ENCODE measurements at regions not wholly inside any gene's neighbourhood (a gene's known extent, or its start where the extent isn't known, plus 50 kb on each side); places are given as distances from the start of the nearest gene placed in this dataset.

GRCh38 chr9:73543727-73544126 lies 392.1 kb downstream of the ANXA1 start:
- no peak for FAIRE-seq
- no peak for DNase-seq (ENCODE audit: insufficient read length, low spot score)

DNA sequence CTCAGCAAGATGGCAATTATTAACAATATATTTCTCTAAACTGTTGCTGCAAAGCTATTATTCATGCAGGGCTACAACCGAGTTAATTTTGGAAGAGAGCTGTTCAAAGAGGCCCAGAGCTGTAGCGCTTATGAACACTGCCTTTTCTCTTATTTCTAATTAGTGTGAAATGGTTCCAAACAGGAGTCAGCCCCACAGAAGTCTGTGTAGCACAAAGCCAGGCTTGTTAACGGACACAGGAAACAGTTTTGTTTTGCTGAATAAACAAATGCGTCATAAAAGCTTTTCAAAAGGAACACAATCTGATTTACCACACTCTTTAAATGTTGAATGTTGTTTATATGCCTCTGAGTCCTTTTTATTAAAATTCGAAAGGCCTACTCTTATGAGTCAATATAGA lies 396.5 kb downstream of the ANXA1 start:
- no peak for DNase-seq (ENCODE audit: insufficient read length, low spot score)

DNA sequence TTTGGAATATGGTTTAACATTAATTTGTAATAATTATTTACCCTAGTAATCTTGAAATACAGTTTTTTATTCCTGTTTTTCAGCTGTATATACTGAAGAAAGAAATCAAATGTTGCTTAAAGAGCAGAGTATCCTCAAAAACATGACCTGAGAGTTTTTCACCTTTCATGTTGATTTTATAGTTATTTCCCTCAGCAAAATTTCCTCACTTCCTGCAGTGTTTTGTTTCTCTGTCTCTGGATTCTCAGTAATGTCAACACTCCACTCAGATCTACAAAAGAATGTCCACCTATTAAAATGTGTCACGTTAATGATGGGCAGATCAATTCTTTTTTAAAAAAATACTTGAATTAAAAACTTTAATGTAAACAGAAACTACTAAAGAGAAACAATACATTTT lies 398.3 kb downstream of the ANXA1 start:
- DNase-seq (ENCODE audit: insufficient read length, low spot score): no peak
- no peak for FAIRE-seq

More for the DNA sequence above, 396.5 kb downstream of the ANXA1 start:
- FAIRE-seq: no peak

- FAIRE-seq: no peak
- DNase-seq (ENCODE audit: insufficient read length, low spot score): no peak
Measured at GRCh38 chr9:73553295-73553694, 401.6 kb downstream of the ANXA1 start.

- FAIRE-seq (no peak), DNase-seq (ENCODE audit: insufficient read length, low spot score) (no peak)
Measured at GRCh38 chr9:73558471-73558870, 406.8 kb downstream of the ANXA1 start.

DNA sequence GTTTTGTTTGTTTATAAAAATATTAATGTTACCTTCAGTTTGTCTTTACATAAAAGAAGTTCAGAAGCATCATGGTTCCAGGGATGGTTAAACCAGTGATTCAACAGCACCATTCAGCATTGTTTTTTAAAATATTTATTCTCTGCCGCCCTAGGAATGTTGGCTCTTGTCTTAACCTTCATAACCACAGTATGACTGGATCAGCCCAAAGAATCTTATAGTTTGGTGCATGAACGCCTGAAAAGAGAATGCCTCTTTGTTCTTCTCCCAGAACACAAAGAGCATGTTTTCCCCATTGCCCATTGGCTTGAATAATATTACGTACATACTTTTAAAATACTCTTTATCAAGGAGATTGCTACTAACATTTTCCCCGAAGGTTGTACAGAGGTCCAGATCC lies 413.4 kb downstream of the ANXA1 start:
- no peak for DNase-seq (ENCODE audit: insufficient read length, low spot score)
- no peak for FAIRE-seq

DNA sequence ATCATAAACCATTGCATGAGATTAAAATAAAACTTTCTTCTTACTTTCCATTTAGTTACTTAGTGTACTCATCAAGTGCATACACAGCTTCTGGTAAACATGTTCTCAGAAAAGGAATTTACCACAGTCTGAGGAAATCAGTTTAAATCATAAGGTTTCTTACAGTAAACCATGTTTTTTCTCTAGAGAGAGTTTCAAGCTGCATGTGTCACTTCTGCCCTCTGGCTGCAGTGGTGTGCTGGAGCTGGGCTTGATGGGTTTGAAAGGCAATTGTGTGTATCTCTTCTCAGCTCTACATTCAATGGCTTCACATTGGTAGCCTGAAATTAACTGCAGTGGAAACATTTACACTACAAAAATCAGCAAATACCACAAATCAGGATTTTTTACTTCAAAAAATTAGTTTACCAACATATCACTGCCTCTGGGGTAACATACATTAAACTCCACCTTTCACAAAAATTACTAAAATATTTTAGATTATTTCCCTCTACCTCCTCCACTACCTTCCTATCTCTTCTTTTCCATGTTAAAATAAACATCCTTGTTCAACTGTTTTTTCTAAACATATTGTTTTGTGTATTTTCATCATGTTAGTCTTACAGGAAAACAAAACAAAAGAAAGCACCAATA lies 414.3 kb downstream of the ANXA1 start:
- DNase-seq (ENCODE audit: insufficient read length, low spot score): no peak
- FAIRE-seq: no peak

GRCh38 chr9:73566627-73567026 lies 415.0 kb downstream of the ANXA1 start:
- no peak for FAIRE-seq

DNA sequence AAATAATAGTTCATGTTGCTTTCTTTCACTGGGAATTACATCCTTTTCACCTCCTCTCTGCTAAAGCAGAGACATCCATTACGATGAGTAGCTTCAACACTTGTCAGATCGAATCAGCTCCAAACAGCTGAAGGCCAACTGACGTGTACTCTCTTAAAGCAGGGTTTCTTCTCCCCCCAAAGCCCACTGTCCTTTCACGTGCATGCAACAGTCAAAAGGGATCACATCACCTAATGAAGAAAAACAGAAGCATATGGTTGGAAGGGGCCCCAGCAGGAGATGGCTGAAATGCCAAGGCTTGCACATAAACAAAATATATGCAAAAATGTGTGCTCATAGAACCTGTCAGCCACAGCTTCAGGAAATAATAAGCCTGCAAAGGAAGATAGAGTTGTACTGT lies 421.6 kb downstream of the ANXA1 start:
- DNase-seq (ENCODE audit: insufficient read length, low spot score) (no peak), FAIRE-seq (no peak)

More at GRCh38 chr9:73566627-73567026, 415.0 kb downstream of the ANXA1 start:
- no peak for DNase-seq (ENCODE audit: insufficient read length, low spot score)

- DNase-seq (ENCODE audit: insufficient read length, low spot score): no peak
- FAIRE-seq: no peak
Measured at GRCh38 chr9:73575101-73576060, 423.7 kb downstream of the ANXA1 start.

- no peak for DNase-seq (ENCODE audit: insufficient read length, low spot score)
- no peak for FAIRE-seq
Measured at GRCh38 chr9:73577848-73578247, 426.2 kb downstream of the ANXA1 start.

- no peak for FAIRE-seq
- no peak for DNase-seq (ENCODE audit: insufficient read length, low spot score)
Measured at GRCh38 chr9:73579823-73580222, 428.2 kb downstream of the ANXA1 start.

DNA sequence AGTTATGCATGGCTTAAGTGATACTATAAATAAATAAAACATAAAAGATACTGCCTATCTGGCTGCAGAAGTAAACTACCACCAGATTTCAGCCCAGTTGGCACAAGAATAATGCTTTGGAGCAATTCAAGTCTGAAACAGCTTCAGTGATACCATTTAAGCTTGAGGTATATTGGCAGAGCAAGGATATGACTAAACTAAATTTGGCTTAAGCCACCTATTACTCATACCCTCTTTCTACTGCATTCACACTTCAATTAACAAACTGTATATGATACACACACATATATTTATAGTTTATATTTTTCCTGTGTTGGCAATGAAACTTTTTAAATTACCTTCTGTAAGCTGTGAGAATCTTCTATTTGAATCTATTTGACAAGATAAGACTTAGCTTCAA lies 431.9 kb downstream of the ANXA1 start:
- no peak for DNase-seq (ENCODE audit: insufficient read length, low spot score)
- FAIRE-seq: no peak

GRCh38 chr9:73595036-73595545 lies 443.4 kb downstream of the ANXA1 start:
- FAIRE-seq (no peak), DNase-seq (ENCODE audit: insufficient read length, low spot score) (no peak)

DNA sequence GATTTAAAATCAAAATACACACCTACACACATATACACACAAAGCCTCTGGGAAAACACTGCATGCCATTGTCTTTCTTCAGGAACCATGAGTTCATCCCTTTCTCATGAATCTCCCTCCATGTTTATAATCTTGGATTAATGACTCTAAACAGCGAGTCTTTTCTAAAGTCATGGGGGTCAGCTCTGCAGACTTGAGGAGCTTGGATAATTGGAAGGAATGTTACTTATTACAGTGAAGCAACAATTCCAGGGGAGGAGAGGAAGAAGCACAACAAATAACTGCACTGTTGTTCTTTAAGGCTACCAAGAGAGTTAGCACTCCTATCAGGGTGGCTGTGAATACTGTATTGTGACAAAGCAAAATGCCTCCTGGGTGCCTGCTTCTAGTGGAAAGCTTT lies 444.7 kb downstream of the ANXA1 start:
- FAIRE-seq (no peak), DNase-seq (ENCODE audit: insufficient read length, low spot score) (no peak)

DNA sequence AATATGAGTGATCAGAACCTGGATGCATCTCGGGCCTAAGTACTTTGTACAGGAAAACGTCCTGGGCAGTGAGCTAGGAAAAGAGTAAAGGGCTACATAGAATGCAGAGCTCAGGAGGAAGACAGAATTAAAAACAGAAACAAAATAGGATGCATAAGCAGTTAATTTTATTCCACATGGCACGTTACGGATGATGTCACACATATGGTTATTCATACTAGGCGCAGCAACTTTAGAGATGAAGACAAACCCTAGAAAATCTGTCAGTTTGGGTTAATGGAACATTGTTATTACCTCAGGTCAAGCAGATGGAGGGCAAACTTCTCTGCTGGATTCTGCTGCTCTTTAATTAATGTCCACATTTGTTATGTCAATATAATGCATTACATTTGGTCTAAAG lies 445.4 kb downstream of the ANXA1 start:
- no peak for FAIRE-seq
- DNase-seq (ENCODE audit: insufficient read length, low spot score): no peak

DNA sequence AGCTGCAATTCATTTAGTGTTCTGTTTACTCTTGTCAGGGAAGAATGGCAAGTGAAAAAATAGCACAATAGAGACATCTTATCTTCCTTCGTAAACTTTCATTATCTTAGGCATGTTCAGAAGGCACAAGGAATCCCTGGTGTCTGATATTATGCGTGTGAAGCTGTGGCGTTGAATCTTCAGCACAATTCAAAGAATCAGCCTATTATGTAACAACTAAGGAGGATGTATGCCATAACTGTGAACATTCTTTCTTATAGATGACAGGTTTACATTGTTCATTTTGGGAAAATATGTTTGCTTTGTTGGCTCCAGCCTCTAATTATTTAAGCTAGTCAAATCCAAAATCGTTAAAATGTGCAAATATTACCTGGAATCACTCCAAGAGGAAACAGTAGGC lies 446.1 kb downstream of the ANXA1 start:
- no peak for FAIRE-seq
- DNase-seq (ENCODE audit: insufficient read length, low spot score): no peak

DNA sequence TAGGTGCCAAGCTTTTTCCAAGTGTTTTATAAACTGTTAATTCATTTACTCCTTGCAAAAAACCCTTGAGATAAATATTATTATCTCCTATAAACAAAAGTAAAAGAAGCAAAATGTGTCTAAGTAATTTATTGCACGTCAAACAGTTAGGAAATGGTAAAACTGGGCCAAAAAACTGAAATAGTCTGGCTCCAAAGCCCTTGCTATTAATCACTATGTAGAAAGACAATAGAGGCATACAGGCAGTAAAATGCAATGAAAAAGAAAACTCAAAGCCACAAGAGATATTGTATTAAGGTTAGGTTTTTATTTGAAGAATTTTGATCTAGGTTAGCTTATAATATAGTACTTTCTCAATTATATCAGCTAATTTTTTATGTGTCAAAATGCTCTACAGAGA lies 457.7 kb downstream of the ANXA1 start:
- FAIRE-seq (no peak), DNase-seq (ENCODE audit: insufficient read length, low spot score) (no peak)

GRCh38 chr9:73611032-73611431 lies 459.4 kb downstream of the ANXA1 start:
- FAIRE-seq: no peak

DNA sequence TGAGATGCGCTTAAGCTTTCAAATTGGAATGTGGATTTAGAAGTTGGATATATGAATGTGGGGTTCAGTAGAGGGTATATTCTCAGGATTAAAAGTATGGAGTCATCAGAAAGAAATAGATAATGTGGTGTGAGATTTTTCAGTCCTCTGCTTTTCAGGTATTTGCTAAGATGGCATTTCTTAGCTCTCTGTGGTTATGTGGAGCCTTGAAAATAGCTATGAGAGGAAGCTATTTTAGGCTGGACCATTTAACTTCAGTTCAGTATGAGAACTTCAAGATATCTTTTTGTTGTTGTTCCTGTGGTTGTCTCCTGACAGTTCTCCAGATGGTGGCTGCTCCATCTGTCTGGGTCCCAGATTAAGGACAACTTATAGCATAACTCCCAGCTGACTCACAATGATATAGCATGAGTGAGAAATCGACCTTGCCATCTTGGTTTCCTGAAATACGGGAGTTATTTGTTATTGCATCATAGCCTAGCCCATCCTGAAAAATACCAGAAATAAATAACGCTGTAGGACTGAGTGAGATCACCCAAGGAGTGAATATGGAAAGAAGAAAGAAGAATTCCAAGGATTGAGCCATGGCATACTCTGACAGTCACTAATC lies 461.5 kb downstream of the ANXA1 start:
- DNase-seq (ENCODE audit: insufficient read length, low spot score) (no peak), FAIRE-seq (no peak)

More at GRCh38 chr9:73611032-73611431, 459.4 kb downstream of the ANXA1 start:
- no peak for DNase-seq (ENCODE audit: insufficient read length, low spot score)

GRCh38 chr9:73615557-73615956 lies 463.9 kb downstream of the ANXA1 start:
- DNase-seq (ENCODE audit: insufficient read length, low spot score) (no peak), FAIRE-seq (no peak)

Measured in HTR-8/SVneo (cell line).